Ovary (tissue), 7 donors: ENCODE measurements at regions not wholly inside any gene's neighbourhood (a gene's known extent, or its start where the extent isn't known, plus 50 kb on each side); places are given as distances from the start of the nearest gene placed in this dataset.
A peak's percentile ranks its signal among the peaks of the same experiment; 100 is the strongest.

Source experiments
- DNase-seq, 5 donors: peaks; one replicate each; pipeline ENCODE4 v3.0.0-alpha.2; 2019 to 2020
- H3K27ac ChIP-seq, 2 donors: fragments of 200-600 bp; one replicate each; pipeline versions ENCODE4 v1.5.1 to v1.8.0; 2019 to 2022
- H3K27me3 ChIP-seq: fragments of 200-600 bp; one replicate; pipeline ENCODE4 v1.8.0; 2022
- H3K36me3 ChIP-seq: fragments of 200-600 bp; sonication (generic); one replicate; pipeline ENCODE4 v1.5.1; 2019
- H3K4me1 ChIP-seq: one replicate; pipeline ENCODE4 v1.8.1; 2013; ENCODE audit warnings: mild to moderate bottlenecking, moderate library complexity; ENCODE audit not compliant: insufficient read depth
- H3K4me3 ChIP-seq: fragments of 200-600 bp; sonication (generic); one replicate; pipeline ENCODE4 v1.5.1; 2017
- H3K9me3 ChIP-seq, 2 donors: fragments of 200-600 bp in 1 of 2; sonication (generic) in 1 of 2; one replicate each; pipeline versions ENCODE4 v1.5.1 to v1.8.1; 2013 to 2019; ENCODE audit warnings: mild to moderate bottlenecking in 1 of 2, moderate library complexity in 1 of 2
- EP300 ChIP-seq: sonication (generic); formaldehyde crosslinking; IDR thresholded peaks from one replicate; pipeline ENCODE4 v1.6.1; 2017; ENCODE audit warnings: antibody characterized with exemption
- POLR2A ChIP-seq: fragments of 450-650 bp; IDR thresholded peaks from one replicate; pipeline ENCODE4 v1.6.1; 2017; ENCODE audit warnings: antibody characterized with exemption, mild to moderate bottlenecking, moderate library complexity
- WGBS, 3 donors: extraction: QIAGEN DNeasy Blood & Tissue Kit in 1 of 3; methylation state at CpG; one replicate each; pipeline versions ENCODE4 v1.1.5 to v1.1.7; 2013 to 2017; 5-methylcytosine and 5-hydroxymethylcytosine counted together
- intact Hi-C, 4 donors: fragments of 100-400 bp; cut with DNase I; formaldehyde crosslinking; loops; one replicate each; pipeline versions ENCODE4 v1.11.0 to v1.15.1; 2022 to 2023
- TF ChIP-seq, protein P1 (sequence below), 3 donors: fragments of 450-650 bp in 2 of 3; fragments of 200-600 bp in 1 of 3; IDR thresholded peaks; one replicate each; pipeline versions ENCODE4 v1.5.1 to v1.8.0; 2016 to 2022; ENCODE audit warnings: antibody characterized with exemption in 3 of 3, mild to moderate bottlenecking in 1 of 3
- donor health status: DM: no; HTN: no; CAD: no; lungs with moderate emphysema.
- donor health status: DM: no; HTN: no; CAD: no.
- donor health status: Bipolar disorder and iron deficiency.
- donor health status: DM: no; HTN: no; CAD: no.
- donor health status: DM: yes; HTN: yes; CAD: no.

GRCh38 chr12:116454076-116454475 is 105.1 kb upstream of the MAP1LC3B2 start:
- TF ChIP-seq, protein P1, sequence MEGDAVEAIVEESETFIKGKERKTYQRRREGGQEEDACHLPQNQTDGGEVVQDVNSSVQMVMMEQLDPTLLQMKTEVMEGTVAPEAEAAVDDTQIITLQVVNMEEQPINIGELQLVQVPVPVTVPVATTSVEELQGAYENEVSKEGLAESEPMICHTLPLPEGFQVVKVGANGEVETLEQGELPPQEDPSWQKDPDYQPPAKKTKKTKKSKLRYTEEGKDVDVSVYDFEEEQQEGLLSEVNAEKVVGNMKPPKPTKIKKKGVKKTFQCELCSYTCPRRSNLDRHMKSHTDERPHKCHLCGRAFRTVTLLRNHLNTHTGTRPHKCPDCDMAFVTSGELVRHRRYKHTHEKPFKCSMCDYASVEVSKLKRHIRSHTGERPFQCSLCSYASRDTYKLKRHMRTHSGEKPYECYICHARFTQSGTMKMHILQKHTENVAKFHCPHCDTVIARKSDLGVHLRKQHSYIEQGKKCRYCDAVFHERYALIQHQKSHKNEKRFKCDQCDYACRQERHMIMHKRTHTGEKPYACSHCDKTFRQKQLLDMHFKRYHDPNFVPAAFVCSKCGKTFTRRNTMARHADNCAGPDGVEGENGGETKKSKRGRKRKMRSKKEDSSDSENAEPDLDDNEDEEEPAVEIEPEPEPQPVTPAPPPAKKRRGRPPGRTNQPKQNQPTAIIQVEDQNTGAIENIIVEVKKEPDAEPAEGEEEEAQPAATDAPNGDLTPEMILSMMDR (IDR thresholded peaks at IDR 0.05) = no peak
- TF ChIP-seq EP300 (no peak), POLR2A (no peak)
- Histone ChIP-seq H3K4me3 (no peak overlapping the region), H3K36me3 (no peaks in the 10 kb centered on the region), H3K27me3 (no peaks in the 10 kb centered on the region), H3K4me1 (peaks cover 8% of the 10 kb centered on the region), H3K27ac (no peak overlapping the region), H3K9me3 (no peaks in the 10 kb centered on the region)
- 77 to 85% (median 79%) methylated on average over 6 of the region's 6 CpGs for WGBS, 3 donors
- intact Hi-C loops = loop anchor here in 1 of 4 donors (10.0 kb wide), 1 partner anchor 131 kb away; no protein-coding TSS in a partner anchor
- peak in 1 of 5 donors; percentile 12 for DNase-seq

DNA sequence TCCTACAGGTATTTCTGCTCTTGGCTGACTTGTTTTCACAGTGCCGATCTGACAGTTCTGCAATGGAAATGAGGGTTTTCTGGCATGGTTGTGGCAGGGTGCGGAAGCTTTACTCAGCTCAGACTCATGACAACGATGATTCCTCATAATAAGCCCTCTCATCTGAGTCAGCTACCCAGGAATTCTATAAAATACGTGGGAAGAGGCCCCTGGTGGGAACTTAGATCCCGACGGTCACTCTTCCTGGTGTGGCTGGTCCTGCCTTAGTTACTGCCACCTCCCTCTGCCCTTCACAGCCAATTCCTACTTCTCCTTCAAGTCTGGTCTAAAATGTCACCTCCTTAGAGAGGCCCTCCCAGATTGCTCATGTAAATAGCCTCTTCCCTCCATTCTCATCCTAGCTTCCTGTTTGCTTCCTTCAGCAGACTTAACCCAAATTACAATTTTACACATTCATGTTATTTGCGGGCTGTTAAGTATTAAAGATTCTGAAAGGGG is 104.2 kb upstream of the MAP1LC3B2 start:
- H3K27me3 ChIP-seq = no peaks in the 10 kb centered on the region
- no peak for DNase-seq
- intact Hi-C loops = loop anchor here in 1 of 4 donors (10.0 kb wide), 1 partner anchor 130 kb away; no protein-coding TSS in a partner anchor
- no peak overlapping the region for H3K4me3 ChIP-seq
- TF ChIP-seq EP300 (no peak), POLR2A (no peak)
- TF ChIP-seq, protein P1 (IDR thresholded peaks at IDR 0.05) = no peak
- H3K27ac ChIP-seq = peak overlapping the region in 1 of 2 donors; percentile 70
- H3K36me3 ChIP-seq = no peaks in the 10 kb centered on the region
- H3K4me1 ChIP-seq = peaks cover 8% of the 10 kb centered on the region
- H3K9me3 ChIP-seq = no peaks in the 10 kb centered on the region
- WGBS, 3 donors = 37 to 42% (median 40%) methylated on average over 7 of the region's 7 CpGs

GRCh38 chr12:116455540-116456329 is 103.4 kb upstream of the MAP1LC3B2 start:
- H3K4me3 ChIP-seq = no peak overlapping the region

GRCh38 chr12:116456330-116457082 is 102.7 kb upstream of the MAP1LC3B2 start:
- WGBS, 3 donors = 56 to 63% (median 62%) methylated on average over 15 of the region's 15 CpGs
- H3K36me3 ChIP-seq = no peaks in the 10 kb centered on the region
- DNase-seq = peak in 4 of 5 donors; percentile 31 to 46 (median 38)
- H3K27me3 ChIP-seq = no peaks in the 10 kb centered on the region
- intact Hi-C loops = loop anchor here in 1 of 4 donors (10.0 kb wide), 1 partner anchor 128 kb away; no protein-coding TSS in a partner anchor
- no peaks in the 10 kb centered on the region for H3K9me3 ChIP-seq
- TF ChIP-seq POLR2A (no peak), EP300 (no peak)
- TF ChIP-seq, protein P1 (IDR thresholded peaks at IDR 0.05) = no peak
- H3K4me1 ChIP-seq = peaks cover 8% of the 10 kb centered on the region
- no peak overlapping the region for H3K4me3 ChIP-seq
- peak overlapping the region in 1 of 2 donors; percentile 70 for H3K27ac ChIP-seq

More at GRCh38 chr12:116455540-116456329, 103.4 kb upstream of the MAP1LC3B2 start:
- 3 to 4% (median 4%) methylated on average over 17 of the region's 17 CpGs for WGBS, 3 donors
- H3K27ac ChIP-seq = peak overlapping the region in 1 of 2 donors; percentile 70
- no peaks in the 10 kb centered on the region for H3K27me3 ChIP-seq
- DNase-seq = peak; percentile 82 to 93 (median 84)
- intact Hi-C loops = loop anchor here in 1 of 4 donors (10.0 kb wide), 1 partner anchor 129 kb away; no protein-coding TSS in a partner anchor
- no peaks in the 10 kb centered on the region for H3K36me3 ChIP-seq
- peaks cover 8% of the 10 kb centered on the region for H3K4me1 ChIP-seq
- TF ChIP-seq EP300 (peak; percentile 57), POLR2A (peak; percentile 50)
- TF ChIP-seq, protein P1 (IDR thresholded peaks at IDR 0.05) = no peak
- H3K9me3 ChIP-seq = no peaks in the 10 kb centered on the region
